ENCODE measurements at regions not wholly inside any gene's neighbourhood (a gene's known extent, or its start where the extent isn't known, plus 50 kb on each side); places are given as distances from the start of the nearest gene placed in this dataset.

- TF ChIP-seq EZH2phosphoT487 (conservative IDR thresholded peaks at IDR 0.05; ENCODE audit: low read length) (no peak), CTCF (IDR thresholded peaks at IDR 0.05; ENCODE audit: insufficient read depth, low read length, poor library complexity, severe bottlenecking) (no peak)
Observed at GRCh38 chr13:87769445-87769844, 98.3 kb downstream of the SLITRK5 start.
